ENCODE measurements at regions not wholly inside any gene's neighbourhood (a gene's known extent, or its start where the extent isn't known, plus 50 kb on each side); places are given as distances from the start of the nearest gene placed in this dataset.
A peak's percentile ranks its signal among the peaks of the same experiment; 100 is the strongest.

DNA sequence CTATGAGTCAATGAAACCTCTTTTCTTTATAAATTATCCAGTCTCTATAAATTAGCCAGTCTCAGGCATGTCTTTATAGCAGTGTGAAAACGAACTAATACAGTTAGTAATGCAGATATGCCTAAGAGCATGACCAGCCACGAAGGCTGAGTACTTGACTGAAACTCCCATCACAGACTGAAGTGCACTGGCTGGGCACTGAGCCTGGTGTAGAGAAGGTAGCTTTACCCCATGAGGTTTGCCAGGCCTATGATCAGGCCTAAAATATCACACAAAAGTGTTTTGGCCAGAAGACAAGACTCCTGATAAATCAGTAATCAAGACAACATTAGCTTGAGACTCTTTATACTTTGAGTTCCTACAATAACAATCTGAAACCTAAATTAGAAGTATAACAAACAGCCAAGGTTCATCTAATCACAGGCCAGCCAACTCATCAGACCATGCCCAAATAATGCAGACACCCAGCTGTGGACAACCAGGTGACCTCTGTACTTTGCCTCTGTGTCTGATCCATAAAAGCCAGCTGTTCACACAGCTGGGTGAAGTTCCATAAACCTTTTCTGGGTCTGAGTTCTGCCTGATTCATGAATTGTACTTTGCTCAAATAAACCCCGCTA lies 771.8 kb upstream of the SLITRK1 start:
- whole genome bisulfite sequencing, 2 donors = 76 to 86% methylated on average over 3 of the region's 3 CpGs
- Histone ChIP-seq H3K36me3 (ENCODE audit: control insufficient read depth in 4 of 4, insufficient read depth in 4 of 4, low read length in 4 of 4) (no peaks in the 10 kb centered on the region), H3K27ac (ENCODE audit: low read depth in 1 of 2, low read length in 1 of 2) (peak overlapping the region in 1 of 2 donors; percentile 76), H3K27me3 (ENCODE audit: control insufficient read depth in 3 of 3, insufficient read depth in 3 of 3, low read length in 2 of 3) (no peaks in the 10 kb centered on the region), H3K4me1 (ENCODE audit: control insufficient read depth in 5 of 5, insufficient read depth in 5 of 5, low read length in 5 of 5) (no peaks in the 10 kb centered on the region), H3K9me3 (ENCODE audit: control insufficient read depth in 4 of 4, insufficient read depth in 3 of 4, low read length in 3 of 4) (no peaks in the 10 kb centered on the region), H3K9ac (ENCODE audit: insufficient read depth in 1 of 2, low read length in 2 of 2) (no peak overlapping the region), H3K4me3 (no peak overlapping the region)
- no peak for DNase-seq
- TF ChIP-seq, protein P1, sequence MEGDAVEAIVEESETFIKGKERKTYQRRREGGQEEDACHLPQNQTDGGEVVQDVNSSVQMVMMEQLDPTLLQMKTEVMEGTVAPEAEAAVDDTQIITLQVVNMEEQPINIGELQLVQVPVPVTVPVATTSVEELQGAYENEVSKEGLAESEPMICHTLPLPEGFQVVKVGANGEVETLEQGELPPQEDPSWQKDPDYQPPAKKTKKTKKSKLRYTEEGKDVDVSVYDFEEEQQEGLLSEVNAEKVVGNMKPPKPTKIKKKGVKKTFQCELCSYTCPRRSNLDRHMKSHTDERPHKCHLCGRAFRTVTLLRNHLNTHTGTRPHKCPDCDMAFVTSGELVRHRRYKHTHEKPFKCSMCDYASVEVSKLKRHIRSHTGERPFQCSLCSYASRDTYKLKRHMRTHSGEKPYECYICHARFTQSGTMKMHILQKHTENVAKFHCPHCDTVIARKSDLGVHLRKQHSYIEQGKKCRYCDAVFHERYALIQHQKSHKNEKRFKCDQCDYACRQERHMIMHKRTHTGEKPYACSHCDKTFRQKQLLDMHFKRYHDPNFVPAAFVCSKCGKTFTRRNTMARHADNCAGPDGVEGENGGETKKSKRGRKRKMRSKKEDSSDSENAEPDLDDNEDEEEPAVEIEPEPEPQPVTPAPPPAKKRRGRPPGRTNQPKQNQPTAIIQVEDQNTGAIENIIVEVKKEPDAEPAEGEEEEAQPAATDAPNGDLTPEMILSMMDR (IDR thresholded peaks at IDR 0.05; ENCODE audit: control extremely low read depth, extremely low read depth) = no peak
- no peak for ATAC-seq (ENCODE audit: insufficient read depth, low FRiP score)

DNA sequence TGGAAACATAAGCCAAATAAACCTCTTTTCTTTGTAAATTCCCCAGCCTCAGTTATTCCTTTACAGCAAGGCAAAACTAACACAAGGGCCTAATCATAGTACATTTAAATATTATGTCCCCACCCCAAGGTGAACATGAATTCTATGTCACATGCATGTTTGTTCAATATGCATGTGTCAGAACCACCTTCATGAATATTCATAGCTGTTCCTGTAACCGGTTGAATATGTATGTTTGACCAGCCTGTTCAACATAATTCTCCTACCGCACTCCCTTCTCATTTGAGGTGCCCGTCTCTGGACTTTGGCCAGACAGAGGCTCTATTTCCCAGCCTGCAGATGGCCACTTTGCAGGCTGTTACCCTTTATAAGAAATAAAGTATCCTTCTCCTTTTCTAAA lies 769.4 kb upstream of the SLITRK1 start:
- no peaks in the 10 kb centered on the region for H3K9me3 ChIP-seq (ENCODE audit: control insufficient read depth in 4 of 4, insufficient read depth in 3 of 4, low read length in 3 of 4)
- ATAC-seq (ENCODE audit: insufficient read depth, low FRiP score) = no peak
- no peaks in the 10 kb centered on the region for H3K4me1 ChIP-seq (ENCODE audit: control insufficient read depth in 5 of 5, insufficient read depth in 5 of 5, low read length in 5 of 5)
- TF ChIP-seq, protein P1 (IDR thresholded peaks at IDR 0.05; ENCODE audit: control extremely low read depth, extremely low read depth) = no peak
- H3K9ac ChIP-seq (ENCODE audit: insufficient read depth in 1 of 2, low read length in 2 of 2) = no peak overlapping the region
- no peaks in the 10 kb centered on the region for H3K36me3 ChIP-seq (ENCODE audit: control insufficient read depth in 4 of 4, insufficient read depth in 4 of 4, low read length in 4 of 4)
- WGBS, 2 donors = 80% methylated on average over 3 of the region's 3 CpGs
- peak overlapping the region in 1 of 2 donors; percentile 63 for H3K27ac ChIP-seq (ENCODE audit: low read depth in 1 of 2, low read length in 1 of 2)
- DNase-seq = no peak
- H3K4me3 ChIP-seq = no peak overlapping the region
- no peaks in the 10 kb centered on the region for H3K27me3 ChIP-seq (ENCODE audit: control insufficient read depth in 3 of 3, insufficient read depth in 3 of 3, low read length in 2 of 3)

DNA sequence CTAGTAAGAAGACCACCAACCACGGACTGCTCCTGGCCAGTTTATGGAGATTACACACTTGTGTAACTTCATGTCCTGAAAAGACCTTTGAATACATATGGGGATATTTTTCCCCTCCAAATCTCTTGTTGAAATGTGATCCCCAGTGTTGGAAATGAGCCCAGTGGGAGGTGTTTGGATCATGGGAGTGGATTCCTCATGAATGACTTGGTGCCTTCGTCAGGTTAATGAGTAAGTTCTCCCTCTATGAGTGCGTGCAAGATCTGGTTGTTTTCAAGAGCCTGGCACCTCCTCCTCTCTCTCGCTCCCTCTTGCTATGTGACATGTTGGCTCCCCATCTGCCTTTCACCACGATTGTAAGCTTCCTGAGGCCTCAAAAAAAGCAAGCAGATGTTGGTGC lies 769.0 kb upstream of the SLITRK1 start:
- Histone ChIP-seq H3K27ac (ENCODE audit: low read depth in 1 of 2, low read length in 1 of 2) (peak overlapping the region in 1 of 2 donors; percentile 69), H3K9ac (ENCODE audit: insufficient read depth in 1 of 2, low read length in 2 of 2) (no peak overlapping the region), H3K36me3 (ENCODE audit: control insufficient read depth in 4 of 4, insufficient read depth in 4 of 4, low read length in 4 of 4) (no peaks in the 10 kb centered on the region), H3K4me1 (ENCODE audit: control insufficient read depth in 5 of 5, insufficient read depth in 5 of 5, low read length in 5 of 5) (no peaks in the 10 kb centered on the region), H3K4me3 (no peak overlapping the region), H3K9me3 (ENCODE audit: control insufficient read depth in 4 of 4, insufficient read depth in 3 of 4, low read length in 3 of 4) (no peaks in the 10 kb centered on the region), H3K27me3 (ENCODE audit: control insufficient read depth in 3 of 3, insufficient read depth in 3 of 3, low read length in 2 of 3) (no peaks in the 10 kb centered on the region)
- TF ChIP-seq, protein P1 (IDR thresholded peaks at IDR 0.05; ENCODE audit: control extremely low read depth, extremely low read depth) = no peak
- WGBS, 2 donors = 56 to 84% methylated on average over 5 of the region's 5 CpGs
- no peak for ATAC-seq (ENCODE audit: insufficient read depth, low FRiP score)
- DNase-seq = peak; percentile 12 to 34 (median 18)

DNA sequence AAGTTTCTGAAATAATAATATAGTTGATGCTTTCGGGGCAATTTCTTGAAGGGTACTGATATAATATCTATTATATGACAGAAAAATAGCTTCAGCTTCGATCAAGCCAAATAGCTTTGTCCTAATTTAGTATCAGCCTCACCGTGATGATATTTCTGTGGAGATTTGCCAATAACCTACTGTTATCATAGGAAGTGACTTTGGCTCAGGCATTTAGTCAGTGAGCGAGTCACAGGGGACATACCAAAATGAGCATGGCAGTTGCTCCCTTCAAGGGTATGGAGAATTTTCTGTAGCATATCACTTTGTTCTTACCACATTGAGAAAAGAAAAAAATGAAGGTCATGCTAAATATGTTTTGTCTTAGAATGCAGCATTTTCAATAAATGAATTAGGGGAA lies 767.6 kb upstream of the SLITRK1 start:
- ATAC-seq (ENCODE audit: insufficient read depth, low FRiP score) = no peak
- Histone ChIP-seq H3K27me3 (ENCODE audit: control insufficient read depth in 3 of 3, insufficient read depth in 3 of 3, low read length in 2 of 3) (no peaks in the 10 kb centered on the region), H3K36me3 (ENCODE audit: control insufficient read depth in 4 of 4, insufficient read depth in 4 of 4, low read length in 4 of 4) (no peaks in the 10 kb centered on the region), H3K27ac (ENCODE audit: low read depth in 1 of 2, low read length in 1 of 2) (peak overlapping the region in 1 of 2 donors; percentile 70), H3K9me3 (ENCODE audit: control insufficient read depth in 4 of 4, insufficient read depth in 3 of 4, low read length in 3 of 4) (no peaks in the 10 kb centered on the region), H3K4me3 (no peak overlapping the region), H3K9ac (ENCODE audit: insufficient read depth in 1 of 2, low read length in 2 of 2) (no peak overlapping the region), H3K4me1 (ENCODE audit: control insufficient read depth in 5 of 5, insufficient read depth in 5 of 5, low read length in 5 of 5) (peaks cover 0 to 6% (median 0%) of the 10 kb centered on the region in 5 donors)
- WGBS, 2 donors = 54 to 58% methylated on average over 4 of the region's 4 CpGs
- TF ChIP-seq, protein P1 (IDR thresholded peaks at IDR 0.05; ENCODE audit: control extremely low read depth, extremely low read depth) = no peak
- DNase-seq = no peak

All from lung (tissue), 11 donors.